Thyroid gland (tissue), 4 donors: ENCODE measurements at regions not wholly inside any gene's neighbourhood (a gene's known extent, or its start where the extent isn't known, plus 50 kb on each side); places are given as distances from the start of the nearest gene placed in this dataset.

Experiments
- CTCF ChIP-seq, 6 experiments: fragments of 200-600 bp in 3 of 6; fragments of 450-650 bp in 3 of 6; sonication (generic) in 3 of 6; IDR thresholded peaks; one replicate each; pipeline ENCODE4 v1.5.1; 2016 to 2019; ENCODE audit warnings: antibody characterized with exemption in 6 of 6, mild to moderate bottlenecking in 2 of 6, inconsistent platforms in 1 of 6, moderate library complexity in 1 of 6
- POLR2A ChIP-seq, 2 donors: fragments of 450-650 bp; IDR thresholded peaks; one replicate each; pipeline ENCODE4 v1.6.1; 2017; ENCODE audit warnings: antibody characterized with exemption in 2 of 2, mild to moderate bottlenecking in 2 of 2, moderate library complexity in 1 of 2

GRCh38 chr1:104402178-104402577 is 652.5 kb downstream of the AMY1C start:
- no peak for TF ChIP-seq CTCF (IDR thresholded peaks at IDR 0.05)
- TF ChIP-seq POLR2A (IDR thresholded peaks at IDR 0.05), result no peak
